GM21528 (cell line): ENCODE measurements at regions not wholly inside any gene's neighbourhood (a gene's known extent, or its start where the extent isn't known, plus 50 kb on each side); places are given as distances from the start of the nearest gene placed in this dataset.
"Not testable (repeated sequence)": the region's sequence is repeated elsewhere in the genome, so short reads cannot be mapped to it uniquely, and the experiment has no call there.

Source experiments
- ATAC-seq: cut with Tn5 transposase; IDR thresholded peaks from one replicate; pipeline ENCODE4 v1.9.1; 2021; ENCODE audit warnings: mild to moderate bottlenecking, moderate library complexity; ENCODE audit not compliant: unreplicated experiment, low FRiP score

DNA sequence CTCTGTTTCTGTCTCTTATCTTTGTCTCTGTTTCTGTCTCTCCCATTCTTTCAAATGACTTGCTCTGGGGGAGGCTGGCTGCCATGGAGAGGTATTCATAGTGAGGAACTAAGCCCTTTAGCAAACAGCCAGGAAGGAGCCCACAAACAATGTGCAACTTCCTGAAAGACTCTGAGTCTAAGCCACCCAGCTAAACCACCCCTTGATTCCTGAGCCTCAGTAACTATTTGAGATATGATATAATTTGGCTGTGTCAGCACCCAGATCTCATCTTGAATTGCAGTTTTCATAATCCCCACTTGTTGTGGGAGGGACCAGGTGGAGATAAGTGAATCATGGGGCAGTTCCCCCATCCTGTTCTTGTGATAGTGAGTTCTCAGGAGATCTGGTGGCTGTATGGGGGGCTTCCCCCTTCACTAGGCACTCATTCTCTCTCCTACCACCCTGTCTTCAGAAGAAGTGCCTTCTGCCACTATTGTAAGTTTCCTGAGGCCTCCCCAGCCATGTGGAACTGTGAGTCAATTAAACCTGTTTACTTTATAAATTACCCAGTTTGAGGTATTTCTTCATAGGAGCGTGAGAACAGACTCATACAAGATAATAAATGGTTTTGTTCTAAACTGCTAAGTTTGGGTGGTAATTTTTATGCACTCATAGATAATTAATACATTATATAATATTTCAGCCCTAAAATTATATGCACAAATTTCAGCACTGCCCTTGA, 121.2 kb upstream of the FOXP2 start:
- no peak for ATAC-seq

DNA sequence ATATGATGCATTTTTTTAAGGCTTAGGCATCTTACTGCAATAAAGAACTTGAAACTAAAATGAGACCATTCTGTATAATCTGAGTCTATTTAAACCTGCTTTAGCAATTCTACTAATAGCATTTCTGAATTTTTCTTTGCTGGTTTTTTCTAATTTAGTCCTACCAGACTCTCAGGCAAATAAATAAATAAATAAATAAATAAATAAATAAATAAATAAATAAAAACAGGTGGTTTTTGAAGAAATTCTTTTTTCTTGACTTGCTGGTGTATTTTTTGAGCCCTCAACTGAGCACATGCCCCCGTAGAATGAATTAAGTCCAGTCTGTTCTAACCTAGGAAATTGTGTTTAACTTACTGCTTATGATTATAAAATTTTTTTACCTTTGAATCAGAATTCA, 134.7 kb upstream of the FOXP2 start:
- ATAC-seq: no peak

DNA sequence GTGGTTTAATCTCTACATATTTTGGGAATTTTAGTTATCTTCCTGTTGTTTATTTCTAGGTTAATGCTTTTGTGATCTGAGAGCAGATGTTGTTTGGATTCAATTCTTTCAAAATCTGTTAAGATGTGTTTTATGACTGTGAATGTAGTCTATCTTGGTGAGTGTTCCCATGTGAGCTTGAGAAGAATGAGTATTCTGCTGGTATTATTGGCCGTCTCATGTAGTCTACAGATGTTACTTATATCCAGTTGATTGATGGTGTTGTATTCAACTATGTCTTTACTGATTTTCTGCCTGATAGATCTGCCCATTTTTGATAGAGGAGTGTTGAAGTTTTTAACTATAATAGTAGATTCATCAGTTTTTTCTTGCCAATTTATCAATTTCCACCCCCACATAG, 141.4 kb upstream of the FOXP2 start:
- ATAC-seq: no peak

DNA sequence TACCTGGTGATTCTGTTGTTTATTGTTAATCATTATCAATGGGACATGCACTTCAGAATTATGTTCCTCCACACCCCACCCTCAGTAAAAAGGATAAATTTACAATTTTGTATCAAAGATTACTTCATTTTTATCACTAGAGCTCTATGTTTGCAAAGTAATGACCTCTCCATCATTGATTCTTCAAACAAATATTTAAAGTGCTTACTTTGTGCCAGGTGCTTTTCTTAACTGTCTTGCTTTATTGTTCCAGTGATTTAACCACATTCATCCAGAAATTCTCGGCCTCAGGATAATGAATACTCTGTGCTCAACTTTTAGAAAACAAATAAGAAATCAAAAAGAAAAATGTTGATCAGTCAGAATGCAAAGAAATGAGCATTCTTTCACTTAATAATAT, 144.9 kb upstream of the FOXP2 start:
- ATAC-seq: no peak

DNA sequence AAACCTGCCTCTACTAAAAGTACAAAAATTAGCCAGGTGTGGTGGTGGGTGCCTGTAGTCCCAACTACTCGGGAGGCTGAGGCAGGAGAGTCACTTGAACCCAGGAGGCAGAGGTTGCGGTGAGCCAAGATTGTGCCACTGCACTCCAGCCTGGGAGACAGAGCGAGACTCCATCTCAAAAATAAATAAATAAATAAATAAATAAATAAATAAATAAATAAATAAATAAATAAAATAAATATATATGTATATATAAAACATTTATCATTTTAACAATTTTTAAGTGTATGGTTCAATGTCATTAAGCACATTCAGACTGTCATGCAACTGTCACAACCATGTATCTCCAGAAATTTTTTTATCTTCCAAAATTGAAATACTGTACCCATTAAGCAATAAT, 147.1 kb upstream of the FOXP2 start:
- not testable (repeated sequence) for ATAC-seq

DNA sequence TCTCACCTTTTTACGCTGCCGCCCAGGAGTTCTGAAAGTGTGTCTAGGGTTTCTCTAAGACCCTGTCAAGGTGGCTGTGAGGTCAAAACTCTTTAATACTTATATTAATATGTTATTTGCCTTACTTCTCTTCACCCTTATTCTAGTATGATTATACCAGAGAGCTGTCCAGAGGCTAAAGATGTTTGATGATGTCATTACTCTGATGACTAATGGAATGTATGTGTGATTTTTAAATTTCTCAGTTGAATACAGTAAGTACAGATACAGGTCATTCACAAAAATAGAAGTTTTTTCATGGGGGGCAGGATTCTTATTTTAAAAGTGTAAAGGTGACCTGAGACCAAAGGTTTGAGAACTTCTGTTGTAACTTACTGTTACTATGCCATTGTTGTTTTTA, 150.6 kb upstream of the FOXP2 start:
- no peak for ATAC-seq

DNA sequence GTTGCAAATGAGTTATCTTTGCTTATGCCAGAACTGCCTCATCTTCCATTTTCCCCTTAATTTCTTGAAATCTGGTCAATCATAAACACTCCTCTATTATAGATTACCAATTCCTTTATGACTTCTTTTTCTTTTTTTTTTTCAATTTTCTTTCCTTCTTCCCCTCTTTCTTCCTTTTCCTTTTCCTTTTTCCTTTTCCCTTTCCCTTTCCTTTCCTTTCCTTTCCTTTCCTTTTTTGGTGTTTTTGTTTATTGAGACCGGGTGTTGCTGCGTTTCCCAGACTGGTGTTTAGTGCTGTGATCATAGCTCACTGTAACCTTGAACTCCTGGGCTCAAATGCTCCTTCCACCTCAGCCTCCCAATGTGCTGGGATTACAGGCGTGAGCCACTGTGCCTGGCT, 151.4 kb upstream of the FOXP2 start:
- no peak for ATAC-seq

DNA sequence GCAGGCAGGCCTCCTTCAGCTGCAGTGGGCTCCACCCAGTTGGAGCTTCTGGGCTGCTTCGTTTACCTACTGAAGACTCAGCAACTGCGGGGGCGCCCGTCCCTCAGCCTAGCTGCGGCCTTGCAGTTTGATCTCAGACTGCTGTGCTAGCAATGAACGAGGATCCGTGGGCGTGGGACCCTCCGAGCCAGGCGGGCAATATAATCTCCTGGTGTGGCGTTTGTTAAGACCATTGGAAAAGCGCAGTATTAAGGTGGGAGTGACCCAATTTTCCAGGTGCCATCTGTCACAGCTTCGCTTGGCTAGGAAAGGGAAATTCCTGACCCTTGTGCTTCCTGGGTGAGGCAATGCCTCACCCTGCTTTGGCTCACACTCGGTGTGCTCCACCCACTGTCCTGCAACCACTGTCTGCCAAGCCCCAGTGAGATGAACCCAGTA, 159.2 kb upstream of the FOXP2 start:
- no peak for ATAC-seq

DNA sequence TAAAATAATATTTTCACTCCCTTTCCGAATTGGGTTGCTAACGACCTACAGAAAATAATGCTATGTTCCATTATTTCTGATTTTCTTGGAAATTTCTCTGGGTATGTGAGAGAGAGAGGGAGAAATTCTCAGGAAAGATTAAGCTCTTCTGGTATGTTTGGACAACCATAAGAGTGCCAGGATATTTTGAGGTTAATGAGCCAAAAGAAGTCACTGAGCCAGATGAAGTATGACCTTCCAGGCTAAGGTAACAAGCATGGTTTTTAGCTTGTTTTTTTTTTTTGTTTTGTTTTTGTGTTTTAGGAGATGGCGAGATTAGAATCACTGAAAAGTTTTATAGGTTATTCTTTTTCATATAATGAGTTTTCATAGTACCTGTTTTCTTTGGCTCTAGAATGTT, 171.0 kb upstream of the FOXP2 start:
- ATAC-seq: no peak

DNA sequence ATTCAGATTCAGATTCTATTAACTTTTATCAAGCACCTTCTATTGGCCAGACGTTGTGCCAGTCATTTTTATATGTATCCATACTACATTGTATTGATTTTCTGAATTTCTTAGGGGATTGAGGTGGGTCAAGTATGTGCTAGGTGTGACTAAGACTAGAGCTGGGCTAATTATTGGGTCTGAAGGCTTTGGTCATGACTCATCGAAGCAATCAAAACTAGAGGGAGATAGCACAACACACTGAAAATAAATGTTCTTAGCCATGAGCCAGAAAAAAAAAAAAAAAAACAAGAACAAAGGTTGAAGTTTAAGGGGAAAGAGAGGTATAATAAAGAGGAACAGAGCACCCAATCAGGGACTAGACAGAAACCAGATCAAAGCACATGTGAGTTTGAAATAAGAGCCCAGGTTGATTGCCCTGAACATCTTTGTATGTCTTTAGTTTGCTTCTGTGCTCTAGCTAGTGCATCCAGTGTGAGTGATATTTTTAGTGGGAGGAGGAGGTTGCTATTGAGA, 171.6 kb upstream of the FOXP2 start:
- ATAC-seq: no peak

DNA sequence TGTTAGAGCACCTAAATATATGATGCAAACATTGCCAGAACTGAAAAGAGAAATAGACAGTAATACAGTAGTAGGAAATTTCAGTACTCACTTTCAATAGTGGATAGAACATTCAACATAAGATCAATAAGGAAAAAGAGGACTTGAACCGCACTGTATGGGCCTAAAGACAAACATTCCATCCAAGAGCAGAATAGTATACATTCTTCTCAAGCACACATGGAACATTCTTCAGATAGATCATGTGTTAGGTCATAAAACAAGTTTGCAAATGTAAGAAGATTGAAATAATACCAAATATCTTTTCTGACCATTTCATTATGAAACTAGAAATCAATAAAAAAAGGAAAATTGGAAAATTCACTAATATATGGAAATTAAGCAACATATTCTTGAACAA, 185.4 kb upstream of the FOXP2 start:
- no peak for ATAC-seq

DNA sequence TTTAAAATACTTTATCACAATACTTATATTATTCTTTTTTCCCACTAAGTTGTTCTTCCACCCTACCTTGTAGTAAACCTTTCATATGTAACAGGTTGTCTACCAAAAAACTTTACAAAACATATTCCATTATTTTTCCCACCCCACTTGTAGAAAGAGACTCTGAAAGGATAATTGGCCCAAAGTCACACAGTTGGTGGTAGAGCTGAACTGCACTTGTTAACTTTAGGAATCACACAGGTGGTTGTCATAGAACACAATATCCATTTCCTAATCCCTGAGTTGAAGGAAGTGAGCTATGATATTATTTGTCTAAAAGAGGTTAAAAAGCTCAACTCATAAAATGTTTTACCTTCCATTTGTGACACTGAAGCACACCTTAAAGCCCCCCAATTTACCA, 188.8 kb upstream of the FOXP2 start:
- no peak for ATAC-seq

DNA sequence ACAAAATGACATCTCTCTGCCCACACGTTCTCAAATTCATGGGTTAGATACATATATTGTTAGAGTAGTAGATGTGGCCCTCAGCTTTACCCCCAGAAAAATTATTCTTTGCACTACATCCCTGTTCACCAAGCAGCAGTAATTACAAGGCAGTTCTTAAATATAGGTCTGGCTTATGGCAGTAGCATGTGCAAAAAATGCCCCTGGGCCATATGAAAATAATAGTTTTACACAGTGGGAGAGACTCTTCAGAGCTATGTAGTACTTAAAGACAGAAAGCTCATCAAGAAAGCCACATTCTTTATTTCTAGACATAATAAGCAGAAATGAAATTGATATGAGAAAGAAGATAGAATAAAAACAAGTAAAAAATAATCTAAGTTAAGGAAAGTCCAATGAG, 196.3 kb upstream of the FOXP2 start:
- ATAC-seq: no peak

DNA sequence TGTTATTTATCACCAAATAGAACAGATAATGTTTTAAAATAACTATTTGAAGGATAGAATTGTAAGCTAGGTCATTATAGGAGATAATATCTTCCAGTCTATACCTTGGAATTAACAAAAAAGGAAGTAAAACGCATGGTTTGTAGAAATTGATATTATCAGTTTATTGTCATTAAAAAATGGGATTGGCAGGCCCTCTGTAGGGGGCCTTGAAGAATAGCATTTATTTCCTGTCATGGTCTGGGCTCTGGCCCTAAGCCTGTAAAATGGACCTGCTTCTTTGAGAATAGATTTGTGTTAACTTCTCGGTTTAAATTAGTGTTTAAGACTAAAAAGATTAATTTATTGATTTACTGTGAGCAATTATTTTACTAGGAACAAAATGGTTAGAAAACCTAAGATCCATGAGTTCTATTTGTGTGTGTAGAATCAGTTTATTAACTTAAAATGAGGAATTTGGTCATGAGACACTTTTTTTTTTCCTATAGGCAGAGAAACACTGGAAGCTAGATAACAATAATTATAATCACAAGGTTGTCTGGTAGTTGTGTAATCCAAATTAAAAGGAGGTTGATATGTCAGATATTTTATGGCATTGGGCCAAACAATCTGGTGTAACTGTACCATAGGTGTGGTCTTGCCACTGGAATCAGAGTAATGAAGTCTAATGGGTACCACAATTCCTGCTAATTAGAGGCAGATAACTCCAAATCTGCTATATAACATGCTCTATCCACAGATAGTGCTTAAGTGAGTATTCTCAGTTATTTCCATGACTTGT, 197.4 kb upstream of the FOXP2 start:
- ATAC-seq: no peak

DNA sequence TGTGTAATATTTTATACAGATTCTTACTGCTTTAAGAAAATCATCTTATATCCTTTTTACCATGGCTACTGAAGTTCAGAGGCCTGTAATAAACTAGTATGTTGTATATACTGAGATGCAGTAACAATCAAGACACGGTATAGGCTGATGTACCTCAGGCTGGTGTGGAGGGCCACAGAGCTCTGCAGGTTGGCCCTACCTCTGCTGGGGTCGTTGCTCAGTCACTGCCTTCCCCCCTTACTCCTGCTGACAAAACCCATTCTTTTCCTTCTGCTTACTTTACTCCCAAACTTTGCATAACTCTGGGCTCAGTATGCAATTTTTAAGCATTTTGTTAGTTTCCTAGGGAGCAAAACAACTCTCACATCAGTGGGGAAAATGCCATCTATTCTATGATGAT, 200.1 kb upstream of the FOXP2 start:
- ATAC-seq: no peak

DNA sequence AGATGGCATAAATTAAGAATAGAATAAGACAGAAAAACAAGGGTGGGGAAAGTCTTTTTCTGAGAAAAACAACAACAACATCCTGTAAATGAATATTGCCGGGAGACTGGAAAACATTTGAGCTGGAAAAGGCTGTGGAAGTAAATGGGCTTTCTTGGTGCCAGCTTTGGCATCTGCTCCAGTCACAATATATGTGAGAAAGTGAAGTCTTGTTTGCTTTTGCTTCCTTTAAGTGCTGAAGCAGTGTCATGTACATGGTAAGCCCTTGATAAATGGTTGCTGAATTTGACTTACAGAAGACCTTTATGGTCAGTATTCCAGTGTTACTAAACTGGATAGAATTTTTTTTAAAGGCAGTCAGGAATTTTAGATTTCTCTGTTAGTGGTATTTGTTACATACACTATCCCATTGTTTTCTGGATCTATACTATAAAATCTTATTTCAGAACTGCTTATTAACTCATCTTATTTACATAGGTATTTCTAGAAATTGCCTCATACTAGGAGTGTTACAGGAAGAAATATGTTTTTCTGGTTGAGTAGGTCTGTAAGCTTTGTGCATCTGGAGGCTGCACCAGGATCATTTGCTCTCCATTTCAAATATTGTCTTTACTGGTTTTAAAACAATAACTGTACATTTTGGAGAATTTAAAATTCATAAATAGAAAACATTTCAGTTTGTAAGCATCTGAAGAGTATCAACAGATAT, 201.7 kb upstream of the FOXP2 start:
- ATAC-seq: no peak

DNA sequence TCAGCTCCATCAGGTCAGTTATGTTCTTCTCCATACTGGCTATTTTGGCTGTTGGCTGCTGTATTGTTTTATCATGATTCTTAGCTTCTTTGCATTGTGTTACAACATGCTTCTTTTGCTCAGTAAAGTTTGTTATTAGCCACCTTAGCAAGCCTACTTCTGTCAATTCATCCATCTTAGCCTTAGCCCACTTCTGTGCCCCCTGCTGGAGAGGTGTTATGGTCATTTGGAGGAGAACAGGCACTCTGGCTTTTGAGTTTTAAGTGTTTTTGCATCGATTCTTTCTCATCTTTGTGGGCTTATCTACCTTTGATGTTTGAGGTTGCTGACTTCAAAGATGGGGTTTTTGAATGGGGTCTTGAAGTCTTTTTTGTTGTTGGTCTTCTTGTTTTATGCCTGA, 204.6 kb upstream of the FOXP2 start:
- ATAC-seq: no peak

DNA sequence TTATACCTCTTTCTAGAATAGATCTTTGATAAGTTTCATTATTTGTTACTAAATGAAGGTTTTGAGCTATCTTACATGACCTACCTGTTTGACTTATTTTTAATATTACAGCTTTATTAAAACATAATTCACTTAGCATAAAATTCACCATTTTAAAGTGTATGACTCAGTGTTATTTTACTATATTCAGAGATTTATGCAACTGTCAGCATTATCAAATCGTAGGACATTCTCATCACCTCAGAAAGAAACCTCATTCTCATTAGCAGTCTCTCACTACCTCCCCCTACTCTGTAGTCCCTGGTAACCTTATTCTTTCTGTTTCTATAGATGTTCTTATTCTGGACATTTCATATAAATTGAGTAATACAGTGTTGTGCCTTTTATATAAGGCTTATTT, 207.9 kb upstream of the FOXP2 start:
- ATAC-seq: no peak

DNA sequence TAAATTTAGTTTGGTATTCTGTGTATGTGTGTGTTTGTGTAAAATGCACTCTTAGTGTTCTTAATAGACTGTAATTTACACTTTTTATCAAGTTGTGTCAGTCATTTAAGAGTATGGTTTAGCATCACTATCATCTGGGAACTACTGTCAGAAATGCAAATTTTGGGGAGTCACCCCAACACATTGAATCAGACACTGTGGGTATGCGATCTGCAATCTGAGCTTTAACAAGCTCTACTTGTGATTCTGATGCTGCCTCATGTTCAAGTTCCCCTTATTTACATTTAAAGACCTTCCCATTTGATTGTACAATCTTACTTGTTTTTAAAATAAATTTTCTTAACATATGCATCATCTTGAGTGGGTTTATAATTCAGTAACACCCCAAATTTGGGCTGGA, 218.1 kb upstream of the FOXP2 start:
- ATAC-seq: no peak

DNA sequence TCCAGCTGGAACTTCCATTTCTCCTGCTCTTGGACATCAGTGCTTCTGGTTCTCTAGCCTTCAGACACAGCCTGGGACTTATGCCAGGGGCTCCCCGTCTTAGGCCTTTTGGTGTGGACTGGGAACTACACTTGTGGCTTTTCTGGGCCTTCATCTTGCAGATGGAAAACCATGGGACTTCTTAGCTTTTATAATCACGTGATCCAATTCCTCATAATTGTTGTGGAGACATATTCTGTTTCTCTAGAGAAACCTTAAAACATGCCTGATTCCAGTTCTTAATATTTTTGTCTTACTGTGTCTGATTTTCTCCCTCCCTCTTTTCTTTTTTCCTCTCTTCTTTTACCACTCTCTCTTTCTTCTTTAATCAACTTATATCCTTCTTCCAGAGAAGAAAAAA, 224.2 kb upstream of the FOXP2 start:
- no peak for ATAC-seq

DNA sequence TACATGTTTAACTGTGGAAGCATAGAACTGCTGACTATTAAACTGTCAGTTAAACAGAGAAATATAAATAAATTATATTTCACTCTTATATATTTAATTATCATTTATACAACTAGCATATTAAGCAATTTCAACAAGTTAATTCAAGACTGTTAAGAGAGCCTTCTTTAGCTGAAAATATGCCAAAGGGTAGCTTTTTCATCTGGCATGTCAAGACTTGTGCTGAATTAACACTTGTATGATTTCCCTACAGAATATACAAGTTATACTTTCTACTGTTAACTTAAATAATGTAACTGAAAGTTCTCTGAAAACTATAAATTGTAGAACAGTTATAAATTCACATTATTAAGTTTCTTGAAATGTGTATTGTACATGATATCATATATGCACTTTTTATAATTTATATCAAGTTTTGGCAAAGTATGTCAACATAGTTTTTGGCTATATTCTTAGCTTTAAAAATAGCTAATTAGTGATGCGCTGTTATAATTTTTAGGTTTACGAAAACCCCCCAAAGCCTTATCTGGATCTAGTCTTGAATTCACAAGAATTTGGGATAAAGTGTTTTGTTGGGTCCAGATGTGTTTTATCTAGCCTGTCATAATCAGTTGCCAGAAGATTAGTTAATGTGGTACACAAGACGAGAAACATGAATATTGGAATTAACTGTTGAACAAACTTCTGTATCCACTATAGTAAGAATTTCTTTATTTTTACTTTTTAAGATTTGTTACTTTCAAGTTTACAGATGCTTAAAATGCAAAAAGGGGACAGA, 231.1 kb upstream of the FOXP2 start:
- ATAC-seq: no peak
